Loucy (cell line): ENCODE measurements at regions not wholly inside any gene's neighbourhood (a gene's known extent, or its start where the extent isn't known, plus 50 kb on each side); places are given as distances from the start of the nearest gene placed in this dataset.

ENCODE experiments used
- CTCF ChIP-seq: fragments of 200-600 bp; sonication (generic); conservative IDR thresholded peaks from 2 replicates; pipeline ENCODE4 v1.5.1; 2014; ENCODE audit warnings: mild to moderate bottlenecking, antibody characterized with exemption, low read length
- EZH2phosphoT487 ChIP-seq: fragments of 200-600 bp; IDR thresholded peaks from 2 replicates; pipeline ENCODE4 v1.6.1; 2018; ENCODE audit warnings: antibody characterized with exemption, mild to moderate bottlenecking, moderate library complexity, borderline replicate concordance

GRCh38 chr4:144556636-144557035 lies 89.3 kb upstream of the HHIP start:
- TF ChIP-seq CTCF: no peak
- TF ChIP-seq EZH2phosphoT487: no peak
